Endothelial cell of umbilical vein (primary cell): ENCODE measurements at regions not wholly inside any gene's neighbourhood (a gene's known extent, or its start where the extent isn't known, plus 50 kb on each side); places are given as distances from the start of the nearest gene placed in this dataset.

Experiments used
- BruUV-seq: library from RNA; stranded (reverse); fragments of 400-500 nt; replicated peaks from 2 replicates; lab custom pipeline; 2021; lab: Mats Ljungman, UMichigan
- CTCF ChIA-PET: fragments of 300-600, 350-600 bp; sonication (Branson Sonifier 250); formaldehyde crosslinking; loops from one replicate; lab custom pipeline; 2021; ENCODE audit warnings: antibody characterized with exemption, inconsistent platforms; lab: Charles Lee
- POLR2A ChIA-PET: fragments of 300-600, 350-600 bp; sonication (Branson Sonifier 250); formaldehyde crosslinking; loops from one replicate; lab custom pipeline; 2021; ENCODE audit warnings: antibody characterized with exemption, inconsistent platforms; lab: Charles Lee
- DNase-seq: peaks from one replicate; pipeline ENCODE4 v3.0.0-alpha.2; 2011; ENCODE audit warnings: low read depth, low spot score
- FAIRE-seq: peaks from 2 replicates; lab custom pipeline; 2011; peaks lifted over from hg19 to GRCh38; lab: Jason Lieb, UNC
- H2AFZ ChIP-seq: 2 replicates; pipeline ENCODE4 v1.6.0; 2012; ENCODE audit warnings: low read depth, low read length, control low read depth, inconsistent platforms
- H3K27ac ChIP-seq: 2 replicates; pipeline ENCODE4 v1.5.1; 2011; ENCODE audit warnings: low read depth, mild to moderate bottlenecking, control low read depth, low read length, moderate library complexity; ENCODE audit not compliant: insufficient read depth
- H3K27me3 ChIP-seq, 2 experiments: 2 replicates each; pipeline versions ENCODE4 v1.6.0 to v1.6.1; 2011; ENCODE audit warnings: low read length in 2 of 2, mixed read lengths in 1 of 2; ENCODE audit not compliant: control insufficient read depth in 2 of 2, insufficient read depth in 2 of 2
- H3K36me3 ChIP-seq, 2 experiments: 2 replicates in 1 of 2; 3 replicates in 1 of 2; pipeline ENCODE4 v1.5.1; 2011; ENCODE audit warnings: low read length in 2 of 2, mild to moderate bottlenecking in 1 of 2, moderate library complexity in 1 of 2; ENCODE audit not compliant: control insufficient read depth in 2 of 2, insufficient read depth in 2 of 2; ENCODE audit errors: extremely low read depth in 1 of 2
- H3K4me1 ChIP-seq: 3 replicates; pipeline ENCODE4 v1.5.1; 2011; ENCODE audit warnings: mild to moderate bottlenecking, low read length; ENCODE audit not compliant: control insufficient read depth, insufficient read depth; ENCODE audit errors: extremely low read depth
- H3K4me2 ChIP-seq: 2 replicates; pipeline ENCODE4 v1.6.1; 2011; ENCODE audit warnings: low read length, control low read depth, mixed read lengths; ENCODE audit not compliant: insufficient read depth
- H3K4me3 ChIP-seq, 3 experiments: fragments of 200-600 bp in 1 of 3; sonication (generic), shearing (Covaris generic) in 1 of 3; replicated peaks in 1 of 3; 2 replicates each; pipeline ENCODE4 v1.5.1; 2011 to 2016; ENCODE audit warnings: control low read depth in 3 of 3, low read length in 3 of 3, mild to moderate bottlenecking in 2 of 3, inconsistent platforms in 1 of 3, low read depth in 1 of 3, moderate library complexity in 1 of 3; ENCODE audit not compliant: insufficient read depth in 1 of 3
- H3K79me2 ChIP-seq: 2 replicates; pipeline ENCODE4 v1.6.0; 2012; ENCODE audit warnings: low read length, inconsistent platforms; ENCODE audit not compliant: control insufficient read depth, insufficient read depth
- H3K9ac ChIP-seq: replicated peaks from 2 replicates; pipeline ENCODE3; 2011; ENCODE audit warnings: low read length, control low read depth; ENCODE audit not compliant: insufficient read depth; ENCODE audit errors: extremely low read depth
- H3K9me1 ChIP-seq: replicated peaks from 3 replicates; pipeline ENCODE4 v1.6.0; 2011; ENCODE audit warnings: mild to moderate bottlenecking, low read length; ENCODE audit not compliant: control insufficient read depth, insufficient read depth; ENCODE audit errors: extremely low read depth
- H3K9me3 ChIP-seq: replicated peaks from 2 replicates; pipeline ENCODE4 v1.5.1; 2012; ENCODE audit warnings: low read length, inconsistent platforms; ENCODE audit not compliant: control insufficient read depth, insufficient read depth
- H4K20me1 ChIP-seq: replicated peaks from 2 replicates; pipeline ENCODE3; 2011; ENCODE audit warnings: mild to moderate bottlenecking, low read length; ENCODE audit not compliant: control insufficient read depth, insufficient read depth; ENCODE audit errors: extremely low read depth
- EZH2 ChIP-seq: IDR thresholded peaks from 2 replicates; pipeline ENCODE4 v1.6.1; 2012; ENCODE audit warnings: borderline replicate concordance, low read depth, mild to moderate bottlenecking, moderate library complexity, low read length, inconsistent platforms; ENCODE audit not compliant: severe bottlenecking
- FOS ChIP-seq: IDR thresholded peaks from 2 replicates; pipeline ENCODE4 v1.6.1; 2011; ENCODE audit warnings: mild to moderate bottlenecking, low read length, moderate library complexity, borderline replicate concordance; ENCODE audit not compliant: insufficient read depth
- GATA2 ChIP-seq: IDR thresholded peaks from 2 replicates; pipeline ENCODE4 v1.7.0; 2011; ENCODE audit warnings: low read depth, mild to moderate bottlenecking, moderate library complexity, mixed read lengths, low read length; ENCODE audit not compliant: insufficient read length, insufficient read depth
- JUN ChIP-seq: IDR thresholded peaks from 2 replicates; pipeline ENCODE4 v1.6.1; 2011; ENCODE audit warnings: borderline replicate concordance, low read depth; ENCODE audit not compliant: insufficient read length, insufficient read depth
- MYC ChIP-seq: IDR thresholded peaks from one replicate; pipeline ENCODE4 v1.6.1; 2011; ENCODE audit warnings: mild to moderate bottlenecking, low read depth, low read length
- POLR2A ChIP-seq: IDR thresholded peaks from 2 replicates; pipeline ENCODE4 v1.6.1; 2012; ENCODE audit warnings: low read depth, mild to moderate bottlenecking, control low read depth, low read length
- POLR2AphosphoS5 ChIP-seq: IDR thresholded peaks from 2 replicates; pipeline ENCODE4 v1.6.1; 2012; ENCODE audit warnings: low read depth, mild to moderate bottlenecking, control low read depth, low read length, moderate library complexity; ENCODE audit not compliant: insufficient read depth
- dilution Hi-C: fragments of 300-500 bp; cut with MboI; formaldehyde crosslinking; loops from one replicate; pipeline ENCODE4 v1.15.0; 2019; ENCODE audit warnings: low sequenced_read_pairs; ENCODE audit not compliant: extremely low pct_ligation_motif_present
- intact Hi-C: fragments of 100-400 bp; cut with micrococcal nuclease; formaldehyde crosslinking; loops from one replicate; pipeline ENCODE4 v1.10.0; 2022
- TF ChIP-seq, protein P1 (sequence below): IDR thresholded peaks from 2 replicates; pipeline ENCODE4 v1.6.1; 2011; ENCODE audit not compliant: insufficient read depth, insufficient read length
- TF ChIP-seq, protein P2 (sequence below), 2 donors: IDR thresholded peaks; 1 replicate in 1 of 2; 2 replicates in 1 of 2; pipeline ENCODE4 v1.5.1; 2011; ENCODE audit warnings: low read length in 2 of 2, mild to moderate bottlenecking in 2 of 2, moderate library complexity in 2 of 2, control low read depth in 1 of 2, inconsistent platforms in 1 of 2, low read depth in 1 of 2; ENCODE audit not compliant: insufficient read depth in 1 of 2; ENCODE audit errors: extremely low read depth in 1 of 2

DNA sequence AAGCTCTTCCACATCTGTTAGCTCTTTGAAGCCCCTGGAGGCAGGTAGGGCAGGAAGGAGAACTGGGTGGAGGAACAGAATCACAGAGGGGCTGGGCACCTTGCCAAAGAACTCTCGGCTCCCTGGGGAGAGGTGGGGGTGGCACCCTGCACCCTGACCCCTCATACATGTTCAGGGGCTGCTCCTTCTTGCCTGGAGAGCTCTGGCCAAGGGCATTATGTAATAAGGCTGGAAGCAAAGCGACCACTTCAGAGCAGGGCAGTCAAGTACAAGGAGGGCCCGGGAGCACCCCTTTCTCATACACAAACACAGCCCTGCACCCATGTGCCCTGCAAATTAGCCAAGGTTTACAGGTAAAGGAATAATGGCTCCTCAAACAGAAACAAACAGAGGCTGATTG is 351.9 kb upstream of the TSHZ3 start:
- Histone ChIP-seq H3K9ac (no peak overlapping the region), H3K4me2 (no peak overlapping the region), H2AFZ (no peak overlapping the region), H3K27ac (no peak overlapping the region), H3K9me3 (peaks cover 6% of the 10 kb centered on the region), H3K36me3 (no peaks in the 10 kb centered on the region), H3K9me1 (no peaks in the 10 kb centered on the region), H3K27me3 (no peaks in the 10 kb centered on the region), H3K79me2 (no peaks in the 10 kb centered on the region), H3K4me1 (no peaks in the 10 kb centered on the region), H4K20me1 (no peaks in the 10 kb centered on the region), H3K4me3 (no peak overlapping the region)
- FAIRE-seq (no peak), DNase-seq (no peak)
- BruUV-seq = no TSS peak
- dilution Hi-C loops = no loop called here
- no peak for TF ChIP-seq EZH2
- no peak for TF ChIP-seq FOS
- no peak for TF ChIP-seq JUN
- TF ChIP-seq GATA2 = no peak
- TF ChIP-seq, protein P1, sequence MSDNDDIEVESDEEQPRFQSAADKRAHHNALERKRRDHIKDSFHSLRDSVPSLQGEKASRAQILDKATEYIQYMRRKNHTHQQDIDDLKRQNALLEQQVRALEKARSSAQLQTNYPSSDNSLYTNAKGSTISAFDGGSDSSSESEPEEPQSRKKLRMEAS = no peak
- TF ChIP-seq, protein P2, sequence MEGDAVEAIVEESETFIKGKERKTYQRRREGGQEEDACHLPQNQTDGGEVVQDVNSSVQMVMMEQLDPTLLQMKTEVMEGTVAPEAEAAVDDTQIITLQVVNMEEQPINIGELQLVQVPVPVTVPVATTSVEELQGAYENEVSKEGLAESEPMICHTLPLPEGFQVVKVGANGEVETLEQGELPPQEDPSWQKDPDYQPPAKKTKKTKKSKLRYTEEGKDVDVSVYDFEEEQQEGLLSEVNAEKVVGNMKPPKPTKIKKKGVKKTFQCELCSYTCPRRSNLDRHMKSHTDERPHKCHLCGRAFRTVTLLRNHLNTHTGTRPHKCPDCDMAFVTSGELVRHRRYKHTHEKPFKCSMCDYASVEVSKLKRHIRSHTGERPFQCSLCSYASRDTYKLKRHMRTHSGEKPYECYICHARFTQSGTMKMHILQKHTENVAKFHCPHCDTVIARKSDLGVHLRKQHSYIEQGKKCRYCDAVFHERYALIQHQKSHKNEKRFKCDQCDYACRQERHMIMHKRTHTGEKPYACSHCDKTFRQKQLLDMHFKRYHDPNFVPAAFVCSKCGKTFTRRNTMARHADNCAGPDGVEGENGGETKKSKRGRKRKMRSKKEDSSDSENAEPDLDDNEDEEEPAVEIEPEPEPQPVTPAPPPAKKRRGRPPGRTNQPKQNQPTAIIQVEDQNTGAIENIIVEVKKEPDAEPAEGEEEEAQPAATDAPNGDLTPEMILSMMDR (IDR thresholded peaks at IDR 0.05; ENCODE audit: extremely low read depth in 1 of 2, insufficient read depth in 1 of 2, low read depth in 1 of 2, low read length in 2 of 2) = no peak
- TF ChIP-seq POLR2A = no peak
- TF ChIP-seq POLR2AphosphoS5 = no peak
- no peak for TF ChIP-seq MYC
- ChIA-PET POLR2A (no interaction called here), CTCF (no interaction called here)
- intact Hi-C loops = no loop called here
